ENCODE measurements at regions not wholly inside any gene's neighbourhood (a gene's known extent, or its start where the extent isn't known, plus 50 kb on each side); places are given as distances from the start of the nearest gene placed in this dataset.

DNA sequence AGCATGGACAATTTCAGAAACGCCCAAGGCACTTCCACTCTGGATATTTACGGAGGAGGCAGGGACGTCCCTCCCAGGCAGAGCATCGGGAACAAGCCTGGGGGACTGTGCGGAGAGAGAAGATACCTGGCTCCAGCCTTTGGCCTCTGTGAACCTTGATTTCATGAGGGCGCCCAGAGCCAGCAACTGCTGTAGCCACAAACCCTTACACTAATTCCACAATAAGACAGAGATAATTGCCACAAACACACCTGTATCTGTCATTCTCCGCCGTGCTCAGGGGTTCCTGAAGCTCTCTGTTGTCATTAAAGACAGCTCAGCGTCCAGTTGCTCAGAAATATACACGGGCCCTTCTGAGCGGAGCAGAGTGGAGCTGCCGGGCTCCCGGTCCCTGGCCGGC is 1292.1 kb downstream of the TBC1D22A start (continued):
- TF ChIP-seq, protein P1, sequence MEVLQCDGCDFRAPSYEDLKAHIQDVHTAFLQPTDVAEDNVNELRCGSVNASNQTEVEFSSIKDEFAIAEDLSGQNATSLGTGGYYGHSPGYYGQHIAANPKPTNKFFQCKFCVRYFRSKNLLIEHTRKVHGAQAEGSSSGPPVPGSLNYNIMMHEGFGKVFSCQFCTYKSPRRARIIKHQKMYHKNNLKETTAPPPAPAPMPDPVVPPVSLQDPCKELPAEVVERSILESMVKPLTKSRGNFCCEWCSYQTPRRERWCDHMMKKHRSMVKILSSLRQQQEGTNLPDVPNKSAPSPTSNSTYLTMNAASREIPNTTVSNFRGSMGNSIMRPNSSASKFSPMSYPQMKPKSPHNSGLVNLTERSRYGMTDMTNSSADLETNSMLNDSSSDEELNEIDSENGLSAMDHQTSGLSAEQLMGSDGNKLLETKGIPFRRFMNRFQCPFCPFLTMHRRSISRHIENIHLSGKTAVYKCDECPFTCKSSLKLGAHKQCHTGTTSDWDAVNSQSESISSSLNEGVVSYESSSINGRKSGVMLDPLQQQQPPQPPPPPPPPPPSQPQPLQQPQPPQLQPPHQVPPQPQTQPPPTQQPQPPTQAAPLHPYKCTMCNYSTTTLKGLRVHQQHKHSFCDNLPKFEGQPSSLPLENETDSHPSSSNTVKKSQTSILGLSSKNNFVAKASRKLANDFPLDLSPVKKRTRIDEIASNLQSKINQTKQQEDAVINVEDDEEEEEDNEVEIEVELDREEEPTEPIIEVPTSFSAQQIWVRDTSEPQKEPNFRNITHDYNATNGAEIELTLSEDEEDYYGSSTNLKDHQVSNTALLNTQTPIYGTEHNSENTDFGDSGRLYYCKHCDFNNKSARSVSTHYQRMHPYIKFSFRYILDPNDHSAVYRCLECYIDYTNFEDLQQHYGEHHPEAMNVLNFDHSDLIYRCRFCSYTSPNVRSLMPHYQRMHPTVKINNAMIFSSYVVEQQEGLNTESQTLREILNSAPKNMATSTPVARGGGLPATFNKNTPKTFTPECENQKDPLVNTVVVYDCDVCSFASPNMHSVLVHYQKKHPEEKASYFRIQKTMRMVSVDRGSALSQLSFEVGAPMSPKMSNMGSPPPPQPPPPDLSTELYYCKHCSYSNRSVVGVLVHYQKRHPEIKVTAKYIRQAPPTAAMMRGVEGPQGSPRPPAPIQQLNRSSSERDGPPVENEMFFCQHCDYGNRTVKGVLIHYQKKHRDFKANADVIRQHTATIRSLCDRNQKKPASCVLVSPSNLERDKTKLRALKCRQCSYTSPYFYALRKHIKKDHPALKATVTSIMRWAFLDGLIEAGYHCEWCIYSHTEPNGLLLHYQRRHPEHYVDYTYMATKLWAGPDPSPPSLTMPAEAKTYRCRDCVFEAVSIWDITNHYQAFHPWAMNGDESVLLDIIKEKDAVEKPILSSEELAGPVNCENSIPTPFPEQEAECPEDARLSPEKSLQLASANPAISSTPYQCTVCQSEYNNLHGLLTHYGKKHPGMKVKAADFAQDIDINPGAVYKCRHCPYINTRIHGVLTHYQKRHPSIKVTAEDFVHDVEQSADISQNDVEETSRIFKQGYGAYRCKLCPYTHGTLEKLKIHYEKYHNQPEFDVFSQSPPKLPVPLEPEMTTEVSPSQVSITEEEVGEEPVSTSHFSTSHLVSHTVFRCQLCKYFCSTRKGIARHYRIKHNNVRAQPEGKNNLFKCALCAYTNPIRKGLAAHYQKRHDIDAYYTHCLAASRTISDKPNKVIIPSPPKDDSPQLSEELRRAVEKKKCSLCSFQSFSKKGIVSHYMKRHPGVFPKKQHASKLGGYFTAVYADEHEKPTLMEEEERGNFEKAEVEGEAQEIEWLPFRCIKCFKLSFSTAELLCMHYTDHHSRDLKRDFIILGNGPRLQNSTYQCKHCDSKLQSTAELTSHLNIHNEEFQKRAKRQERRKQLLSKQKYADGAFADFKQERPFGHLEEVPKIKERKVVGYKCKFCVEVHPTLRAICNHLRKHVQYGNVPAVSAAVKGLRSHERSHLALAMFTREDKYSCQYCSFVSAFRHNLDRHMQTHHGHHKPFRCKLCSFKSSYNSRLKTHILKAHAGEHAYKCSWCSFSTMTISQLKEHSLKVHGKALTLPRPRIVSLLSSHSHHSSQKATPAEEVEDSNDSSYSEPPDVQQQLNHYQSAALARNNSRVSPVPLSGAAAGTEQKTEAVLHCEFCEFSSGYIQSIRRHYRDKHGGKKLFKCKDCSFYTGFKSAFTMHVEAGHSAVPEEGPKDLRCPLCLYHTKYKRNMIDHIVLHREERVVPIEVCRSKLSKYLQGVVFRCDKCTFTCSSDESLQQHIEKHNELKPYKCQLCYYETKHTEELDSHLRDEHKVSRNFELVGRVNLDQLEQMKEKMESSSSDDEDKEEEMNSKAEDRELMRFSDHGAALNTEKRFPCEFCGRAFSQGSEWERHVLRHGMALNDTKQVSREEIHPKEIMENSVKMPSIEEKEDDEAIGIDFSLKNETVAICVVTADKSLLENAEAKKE (CRISPR knock-in tag; IDR thresholded peaks at IDR 0.05), result no peak
- TF ChIP-seq JUNB (IDR thresholded peaks at IDR 0.05; ENCODE audit: unreplicated experiment), result no peak

- ATAC-seq, result no peak
- no peak overlapping the region for H3K4me3 Mint-ChIP-seq
- Histone ChIP-seq H4K20me1 (replicated peaks; ENCODE audit: insufficient read depth) (no peaks in the 10 kb centered on the region), H3K4me1 (ENCODE audit: insufficient read depth) (no peaks in the 10 kb centered on the region), H3K27ac (ENCODE audit: low read depth) (no peak overlapping the region), H3K27me3 (ENCODE audit: insufficient read depth) (no peaks in the 10 kb centered on the region), H3K4me3 (no peak overlapping the region), H3K79me2 (replicated peaks; ENCODE audit: insufficient read depth) (no peaks in the 10 kb centered on the region), H3K4me2 (no peak overlapping the region), H2AFZ (no peak overlapping the region), H3K36me3 (ENCODE audit: insufficient read depth) (no peaks in the 10 kb centered on the region), H3K9me2 (ENCODE audit: insufficient read depth) (no peaks in the 10 kb centered on the region), H3F3A (replicated peaks; ENCODE audit: low read depth) (no peaks in the 10 kb centered on the region)
- no peaks in the 10 kb centered on the region; the same call in 1 of the 3 replicates for H3K9me3 Mint-ChIP-seq
- no peaks in the 10 kb centered on the region for H3K4me1 Mint-ChIP-seq
- DNase-seq (ENCODE audit: low spot score), result no peak
- no peak overlapping the region for H3K27ac Mint-ChIP-seq
- peaks cover 2% of the 10 kb centered on the region for H3K27me3 Mint-ChIP-seq (ENCODE audit: insufficient read depth, low read depth, poor library complexity)
- no peaks in the 10 kb centered on the region for H3K36me3 Mint-ChIP-seq (ENCODE audit: low read depth)
- TF ChIP-seq, protein P1 (CRISPR knock-in tag; IDR thresholded peaks at IDR 0.05), result no peak
- TF ChIP-seq, protein P2, sequence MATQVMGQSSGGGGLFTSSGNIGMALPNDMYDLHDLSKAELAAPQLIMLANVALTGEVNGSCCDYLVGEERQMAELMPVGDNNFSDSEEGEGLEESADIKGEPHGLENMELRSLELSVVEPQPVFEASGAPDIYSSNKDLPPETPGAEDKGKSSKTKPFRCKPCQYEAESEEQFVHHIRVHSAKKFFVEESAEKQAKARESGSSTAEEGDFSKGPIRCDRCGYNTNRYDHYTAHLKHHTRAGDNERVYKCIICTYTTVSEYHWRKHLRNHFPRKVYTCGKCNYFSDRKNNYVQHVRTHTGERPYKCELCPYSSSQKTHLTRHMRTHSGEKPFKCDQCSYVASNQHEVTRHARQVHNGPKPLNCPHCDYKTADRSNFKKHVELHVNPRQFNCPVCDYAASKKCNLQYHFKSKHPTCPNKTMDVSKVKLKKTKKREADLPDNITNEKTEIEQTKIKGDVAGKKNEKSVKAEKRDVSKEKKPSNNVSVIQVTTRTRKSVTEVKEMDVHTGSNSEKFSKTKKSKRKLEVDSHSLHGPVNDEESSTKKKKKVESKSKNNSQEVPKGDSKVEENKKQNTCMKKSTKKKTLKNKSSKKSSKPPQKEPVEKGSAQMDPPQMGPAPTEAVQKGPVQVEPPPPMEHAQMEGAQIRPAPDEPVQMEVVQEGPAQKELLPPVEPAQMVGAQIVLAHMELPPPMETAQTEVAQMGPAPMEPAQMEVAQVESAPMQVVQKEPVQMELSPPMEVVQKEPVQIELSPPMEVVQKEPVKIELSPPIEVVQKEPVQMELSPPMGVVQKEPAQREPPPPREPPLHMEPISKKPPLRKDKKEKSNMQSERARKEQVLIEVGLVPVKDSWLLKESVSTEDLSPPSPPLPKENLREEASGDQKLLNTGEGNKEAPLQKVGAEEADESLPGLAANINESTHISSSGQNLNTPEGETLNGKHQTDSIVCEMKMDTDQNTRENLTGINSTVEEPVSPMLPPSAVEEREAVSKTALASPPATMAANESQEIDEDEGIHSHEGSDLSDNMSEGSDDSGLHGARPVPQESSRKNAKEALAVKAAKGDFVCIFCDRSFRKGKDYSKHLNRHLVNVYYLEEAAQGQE (IDR thresholded peaks at IDR 0.05; ENCODE audit: unreplicated experiment), result no peak
- TF ChIP-seq ZNF114 (CRISPR knock-in tag; IDR thresholded peaks at IDR 0.05) (no peak), CREB1 (CRISPR knock-in tag; IDR thresholded peaks at IDR 0.05; ENCODE audit: low read depth) (no peak), JUNB (IDR thresholded peaks at IDR 0.05; ENCODE audit: unreplicated experiment) (no peak), NANOG (IDR thresholded peaks at IDR 0.05; ENCODE audit: borderline replicate concordance) (no peak)
Observed at GRCh38 chr22:48053973-48054372, 1291.5 kb downstream of the TBC1D22A start.

Measured in GM23338 (cell line).